MCF 10A (cell line): ENCODE measurements at regions not wholly inside any gene's neighbourhood (a gene's known extent, or its start where the extent isn't known, plus 50 kb on each side); places are given as distances from the start of the nearest gene placed in this dataset.

Experiments
- BruUV-seq: library from RNA; stranded (reverse); fragments of 400-500 nt; replicated peaks from 2 replicates; lab custom pipeline; 2021; lab: Mats Ljungman, UMichigan
- CTCF ChIA-PET: fragments of 300-600 bp; sonication (Branson Sonifier 250); formaldehyde crosslinking; extraction: SDS; loops from one replicate; lab custom pipeline; 2021; ENCODE audit warnings: antibody characterized with exemption, inconsistent platforms; lab: Yijun Ruan, JAX
- POLR2A ChIA-PET: fragments of 300-600, 350-650 bp; sonication (Branson Sonifier 250); formaldehyde crosslinking; extraction: SDS; loops from one replicate; lab custom pipeline; 2020; ENCODE audit warnings: antibody characterized with exemption, inconsistent platforms; lab: Yijun Ruan, JAX
- DNase-seq: peaks from one replicate; pipeline ENCODE4 v3.0.0-alpha.2; 2018; ENCODE audit not compliant: unreplicated experiment
- H3K27ac Mint-ChIP-seq: one replicate; pipeline ENCODE4 v1.8.0; 2022; ENCODE audit warnings: mild to moderate bottlenecking, low read depth, mixed read lengths; ENCODE audit not compliant: unreplicated experiment
- H3K27me3 Mint-ChIP-seq: one replicate; pipeline ENCODE4 v1.8.0; 2022; ENCODE audit warnings: mixed read lengths; ENCODE audit not compliant: insufficient read depth, unreplicated experiment
- H3K36me3 Mint-ChIP-seq: one replicate; pipeline ENCODE4 v1.8.0; 2022; ENCODE audit warnings: mild to moderate bottlenecking, moderate library complexity, mixed read lengths; ENCODE audit not compliant: insufficient read depth, unreplicated experiment
- H3K4me1 Mint-ChIP-seq: one replicate; pipeline ENCODE4 v1.8.0; 2022; ENCODE audit warnings: mixed read lengths; ENCODE audit not compliant: insufficient read depth, unreplicated experiment
- H3K4me3 Mint-ChIP-seq: one replicate; pipeline ENCODE4 v1.8.0; 2022; ENCODE audit warnings: mild to moderate bottlenecking, moderate library complexity, mixed read lengths; ENCODE audit not compliant: unreplicated experiment
- H3K9me3 Mint-ChIP-seq: one replicate; pipeline ENCODE4 v1.8.0; 2022; ENCODE audit warnings: mixed read lengths; ENCODE audit not compliant: unreplicated experiment
- intact Hi-C: fragments of 100-400 bp; cut with micrococcal nuclease; formaldehyde crosslinking; loops from 2 replicates; pipeline ENCODE4 v1.14.1; 2022
- TF ChIP-seq, protein P1 (sequence below): fragments of 200-600 bp; IDR thresholded peaks from one replicate; pipeline ENCODE4 v1.8.0; 2022; ENCODE audit warnings: antibody characterized with exemption, mild to moderate bottlenecking; ENCODE audit not compliant: unreplicated experiment

DNA sequence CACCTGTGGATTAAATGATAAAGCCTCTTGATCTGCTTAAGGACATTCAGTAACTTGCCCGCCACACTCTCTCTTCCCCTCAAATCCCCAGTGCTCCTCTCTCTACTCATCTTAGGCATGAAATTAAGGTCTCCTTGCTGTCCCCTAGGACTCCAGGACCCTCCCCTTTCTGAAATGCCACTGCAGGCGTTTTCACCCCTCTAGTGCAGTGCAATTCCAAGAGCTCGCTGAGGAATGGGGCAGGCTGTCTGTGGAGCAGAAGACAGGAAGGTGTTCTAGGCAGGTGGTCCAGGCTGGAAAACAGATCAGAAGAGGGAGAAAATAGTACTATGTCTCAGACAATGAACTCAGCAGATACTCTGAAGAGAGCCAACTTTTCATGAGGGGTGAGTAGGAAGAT lies 55.8 kb upstream of the ARHGAP42 start:
- BruUV-seq, result no TSS peak
- no peak overlapping the region for H3K4me3 Mint-ChIP-seq

GRCh38 chr11:100632941-100633452 lies 54.1 kb upstream of the ARHGAP42 start:
- intact Hi-C loops, result no loop called here
- ChIA-PET CTCF (interaction anchor here (0.6 to 0.8 kb wide), 4 partner anchors 14 to 651 kb away, joined by 3 read pairs; no protein-coding TSS in a partner anchor), POLR2A (no interaction called here)
- no peaks in the 10 kb centered on the region for H3K9me3 Mint-ChIP-seq
- no peak overlapping the region for H3K27ac Mint-ChIP-seq
- peaks cover 6% of the 10 kb centered on the region for H3K4me1 Mint-ChIP-seq
- no TSS peak for BruUV-seq
- TF ChIP-seq, protein P1, sequence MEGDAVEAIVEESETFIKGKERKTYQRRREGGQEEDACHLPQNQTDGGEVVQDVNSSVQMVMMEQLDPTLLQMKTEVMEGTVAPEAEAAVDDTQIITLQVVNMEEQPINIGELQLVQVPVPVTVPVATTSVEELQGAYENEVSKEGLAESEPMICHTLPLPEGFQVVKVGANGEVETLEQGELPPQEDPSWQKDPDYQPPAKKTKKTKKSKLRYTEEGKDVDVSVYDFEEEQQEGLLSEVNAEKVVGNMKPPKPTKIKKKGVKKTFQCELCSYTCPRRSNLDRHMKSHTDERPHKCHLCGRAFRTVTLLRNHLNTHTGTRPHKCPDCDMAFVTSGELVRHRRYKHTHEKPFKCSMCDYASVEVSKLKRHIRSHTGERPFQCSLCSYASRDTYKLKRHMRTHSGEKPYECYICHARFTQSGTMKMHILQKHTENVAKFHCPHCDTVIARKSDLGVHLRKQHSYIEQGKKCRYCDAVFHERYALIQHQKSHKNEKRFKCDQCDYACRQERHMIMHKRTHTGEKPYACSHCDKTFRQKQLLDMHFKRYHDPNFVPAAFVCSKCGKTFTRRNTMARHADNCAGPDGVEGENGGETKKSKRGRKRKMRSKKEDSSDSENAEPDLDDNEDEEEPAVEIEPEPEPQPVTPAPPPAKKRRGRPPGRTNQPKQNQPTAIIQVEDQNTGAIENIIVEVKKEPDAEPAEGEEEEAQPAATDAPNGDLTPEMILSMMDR, result no peak
- DNase-seq, result no peak
- no peaks in the 10 kb centered on the region for H3K36me3 Mint-ChIP-seq
- H3K27me3 Mint-ChIP-seq, result no peaks in the 10 kb centered on the region
- H3K4me3 Mint-ChIP-seq, result no peak overlapping the region

More for the DNA sequence above, 55.8 kb upstream of the ARHGAP42 start:
- intact Hi-C loops, result no loop called here
- Mint-ChIP-seq H3K27ac (no peak overlapping the region), H3K9me3 (no peaks in the 10 kb centered on the region), H3K36me3 (no peaks in the 10 kb centered on the region), H3K27me3 (no peaks in the 10 kb centered on the region), H3K4me1 (peaks cover 6% of the 10 kb centered on the region)
- ChIA-PET CTCF (no interaction called here), POLR2A (no interaction called here)
- TF ChIP-seq, protein P1, result no peak
- no peak for DNase-seq

- Mint-ChIP-seq H3K4me1 (peaks cover 6% of the 10 kb centered on the region), H3K4me3 (no peak overlapping the region), H3K9me3 (no peaks in the 10 kb centered on the region), H3K27me3 (peaks cover 14% of the 10 kb centered on the region), H3K27ac (no peak overlapping the region), H3K36me3 (no peaks in the 10 kb centered on the region)
- BruUV-seq, result no TSS peak
- ChIA-PET POLR2A (no interaction called here), CTCF (no interaction called here)
- intact Hi-C loops, result no loop called here
- TF ChIP-seq, protein P1, result no peak
- DNase-seq, result no peak
Observed at GRCh38 chr11:100635194-100635593, 51.9 kb upstream of the ARHGAP42 start.

- ChIA-PET POLR2A (no interaction called here), CTCF (interaction anchor here (0.5 kb wide), 1 partner anchor 45 kb away, joined by 3 read pairs; no protein-coding TSS in a partner anchor)
- peaks cover 6% of the 10 kb centered on the region for H3K4me1 Mint-ChIP-seq
- no TSS peak for BruUV-seq
- TF ChIP-seq, protein P1, result no peak
- H3K4me3 Mint-ChIP-seq, result no peak overlapping the region
- H3K9me3 Mint-ChIP-seq, result no peaks in the 10 kb centered on the region
- no peak for DNase-seq
- peaks cover 15% of the 10 kb centered on the region for H3K27me3 Mint-ChIP-seq
- H3K27ac Mint-ChIP-seq, result no peak overlapping the region
- intact Hi-C loops, result no loop called here
- no peaks in the 10 kb centered on the region for H3K36me3 Mint-ChIP-seq
Observed at GRCh38 chr11:100636536-100636935, 50.6 kb upstream of the ARHGAP42 start.
